C1 segment of cervical spinal cord (tissue), 14 donors: ENCODE measurements at regions not wholly inside any gene's neighbourhood (a gene's known extent, or its start where the extent isn't known, plus 50 kb on each side); places are given as distances from the start of the nearest gene placed in this dataset.

ENCODE experiments used
- DNase-seq, 14 donors: peaks; one replicate each; lab custom pipeline; 2025; lab: John Stamatoyannopoulos, UW

- DNase-seq: no peak
These were observed 349.0 kb downstream of the TBC1D4 start for GRCh38 chr13:75132701-75133695.

DNA sequence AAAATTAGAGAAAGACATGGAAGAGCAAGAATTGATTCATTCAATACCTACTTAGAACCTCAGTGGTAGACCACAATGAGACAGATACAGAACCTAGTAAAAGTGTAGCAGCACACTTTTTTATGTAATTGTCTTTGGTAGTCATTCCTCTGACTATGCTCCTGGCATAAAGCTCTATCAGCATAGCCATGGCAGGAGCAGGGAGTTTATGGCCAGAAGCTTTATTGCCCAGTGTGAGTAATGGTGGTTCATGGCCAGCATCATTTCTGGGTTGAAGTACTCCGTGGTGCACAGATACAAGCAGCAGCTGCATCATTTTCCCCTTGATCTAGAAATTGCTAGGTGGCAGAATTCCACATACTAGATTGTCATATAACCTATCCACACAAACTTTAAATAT is 352.6 kb downstream of the TBC1D4 start:
- DNase-seq: no peak

GRCh38 chr13:75124415-75124814 is 357.6 kb downstream of the TBC1D4 start:
- no peak for DNase-seq

DNA sequence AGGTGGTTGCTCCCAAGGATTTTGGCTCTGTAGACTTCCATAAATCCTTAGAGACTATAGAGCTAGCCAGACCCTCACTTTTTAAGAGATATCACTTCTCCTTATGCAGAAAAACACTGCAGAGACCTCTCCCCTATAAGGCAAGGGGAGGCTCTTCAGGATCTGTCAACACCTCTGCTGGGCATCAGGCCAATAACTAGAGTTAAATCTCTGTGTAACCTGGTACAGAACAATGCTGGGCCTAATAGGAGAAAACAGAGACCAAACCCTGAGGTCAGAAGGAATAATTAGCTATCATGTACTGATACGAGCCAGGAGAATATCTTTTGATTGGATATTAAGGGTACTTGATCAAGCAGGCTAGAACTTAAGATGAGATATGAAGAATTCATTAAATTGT is 358.5 kb downstream of the TBC1D4 start:
- DNase-seq: no peak

DNA sequence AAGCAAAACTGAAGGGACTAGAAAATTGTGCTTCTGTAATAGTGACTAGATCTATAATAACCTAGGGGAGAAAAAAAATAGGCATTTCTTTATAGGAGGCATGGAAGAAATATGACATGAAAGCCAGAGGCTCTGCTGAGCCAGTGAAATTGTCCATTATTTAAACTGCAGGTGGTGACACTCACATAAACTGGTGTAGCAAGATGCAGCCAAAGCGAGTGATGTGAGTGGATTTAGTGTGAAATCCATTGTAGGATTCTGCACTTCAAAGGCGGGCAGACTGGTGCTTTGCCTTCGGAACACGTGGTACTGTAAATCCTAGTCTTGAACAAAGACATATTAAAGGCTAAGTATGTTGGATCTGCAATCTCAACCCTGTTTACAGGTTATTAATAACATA is 361.9 kb downstream of the TBC1D4 start:
- DNase-seq: no peak

- no peak for DNase-seq
These were observed 366.8 kb downstream of the TBC1D4 start for GRCh38 chr13:75115171-75115570.

DNA sequence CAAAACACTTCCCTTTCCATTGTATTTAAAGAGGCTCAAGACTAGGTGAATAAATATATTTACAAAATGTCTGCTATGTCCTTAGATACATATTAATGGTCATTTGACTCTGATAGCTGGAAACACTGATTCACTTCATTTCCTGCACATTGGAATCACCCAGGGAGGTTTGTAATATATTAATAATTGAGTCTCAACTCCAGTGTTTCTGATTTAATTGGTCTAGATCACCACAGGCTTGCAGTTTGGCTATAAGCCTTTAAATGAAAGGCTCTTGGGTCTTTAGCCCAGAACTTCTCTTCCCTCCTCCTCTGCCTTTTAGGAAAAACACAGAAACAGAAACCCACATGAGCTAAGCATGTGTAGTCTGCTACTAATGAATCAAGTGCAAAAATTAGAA is 378.0 kb downstream of the TBC1D4 start:
- no peak for DNase-seq

DNA sequence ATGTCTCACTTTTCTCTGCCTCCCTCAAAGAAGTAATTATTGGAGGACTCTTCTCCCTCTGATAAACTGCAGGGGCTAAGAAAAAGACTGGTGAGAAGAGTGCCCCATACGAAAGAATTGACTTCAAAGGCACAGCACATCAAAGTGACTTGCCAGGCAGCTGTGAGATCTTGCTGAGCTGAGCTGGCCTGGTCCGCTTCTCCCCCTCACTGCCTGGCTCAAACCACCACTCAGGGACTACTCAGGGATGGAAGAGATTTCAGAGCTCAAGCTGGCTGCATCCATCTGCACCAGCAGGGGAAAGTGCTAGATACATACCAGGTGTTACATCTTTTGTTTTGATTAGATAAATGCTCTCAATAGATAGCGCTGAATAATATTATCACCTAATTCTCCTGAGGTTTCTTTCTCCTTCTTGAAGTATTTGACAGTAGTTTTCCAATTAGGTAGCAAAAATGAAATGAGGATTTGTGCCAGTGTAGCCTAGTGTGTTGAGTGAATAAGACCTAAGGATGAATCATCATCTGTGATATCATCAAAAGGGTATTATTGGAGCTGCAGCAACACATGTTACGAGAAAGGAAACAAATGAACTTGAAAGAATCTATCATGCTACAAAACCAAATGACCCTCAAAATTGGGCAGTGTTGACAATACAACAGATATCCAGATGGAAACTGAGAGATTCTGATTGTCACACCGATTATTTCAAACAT is 379.8 kb downstream of the TBC1D4 start:
- no peak for DNase-seq

DNA sequence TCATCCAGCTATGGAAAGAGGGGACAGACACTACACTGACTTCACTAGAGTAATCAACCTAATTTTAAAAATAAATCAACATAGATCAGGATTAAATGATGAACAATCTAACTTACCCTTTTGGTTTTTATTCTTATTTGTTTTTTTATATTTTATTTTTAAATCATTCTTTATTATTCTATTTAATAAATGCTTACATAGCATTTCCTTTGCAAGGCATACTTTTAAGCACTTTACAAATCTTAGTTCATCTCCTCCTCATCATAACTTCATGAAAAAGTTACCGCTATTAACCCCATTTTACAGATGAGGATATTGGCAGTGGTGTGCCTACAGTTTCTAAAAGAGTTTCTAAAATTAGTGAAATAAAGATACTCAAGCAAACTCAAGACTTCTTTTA is 380.6 kb downstream of the TBC1D4 start:
- DNase-seq: no peak

- no peak for DNase-seq
These were observed 389.8 kb downstream of the TBC1D4 start for GRCh38 chr13:75092143-75092542.

GRCh38 chr13:75091718-75092117 is 390.3 kb downstream of the TBC1D4 start:
- no peak for DNase-seq

- no peak for DNase-seq
These were observed 390.9 kb downstream of the TBC1D4 start for GRCh38 chr13:75090872-75091615.

GRCh38 chr13:75088915-75089314 is 393.1 kb downstream of the TBC1D4 start:
- DNase-seq: no peak

GRCh38 chr13:75079226-75079625 is 402.7 kb downstream of the TBC1D4 start:
- no peak for DNase-seq

GRCh38 chr13:75076476-75076875 is 405.5 kb downstream of the TBC1D4 start:
- DNase-seq: no peak

DNA sequence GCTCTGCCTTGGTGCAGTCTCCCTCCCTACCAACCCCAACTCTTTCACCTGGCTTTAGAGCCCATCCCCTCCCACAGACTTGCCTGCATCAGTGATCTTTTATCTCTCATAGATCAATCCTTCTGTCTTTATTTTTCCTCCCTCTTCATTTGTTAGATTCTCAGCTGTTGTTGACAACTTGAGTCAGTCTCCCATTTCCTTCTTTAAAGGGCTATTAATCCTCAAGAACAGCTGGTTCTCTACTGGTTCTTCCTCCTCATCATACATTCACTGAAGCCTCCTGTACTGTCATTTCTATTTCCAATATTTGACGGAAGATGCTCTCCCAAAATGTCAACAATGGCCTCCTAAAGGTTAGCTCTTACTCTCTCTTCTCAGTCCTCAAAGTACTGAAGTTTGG is 408.2 kb downstream of the TBC1D4 start:
- no peak for DNase-seq

DNA sequence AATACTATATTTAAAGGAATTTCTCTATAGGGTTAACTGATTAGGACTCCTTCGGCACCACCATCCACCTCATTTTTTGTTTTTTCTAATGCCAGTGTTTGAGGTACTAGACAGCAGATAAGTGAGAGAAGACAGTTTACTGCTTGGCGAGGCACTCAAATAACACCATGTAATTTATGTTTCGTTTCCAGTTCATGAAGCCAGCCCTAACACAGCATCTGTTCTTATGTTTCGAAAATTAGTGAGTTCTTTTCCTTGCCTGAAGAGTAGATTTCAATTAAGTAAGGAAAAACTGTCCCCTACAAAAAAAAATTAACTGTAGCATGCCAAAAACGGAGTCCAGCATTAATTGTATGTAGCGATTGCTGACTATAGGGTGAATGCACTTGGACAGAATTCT is 409.1 kb downstream of the TBC1D4 start:
- no peak for DNase-seq

GRCh38 chr13:75072368-75072767 is 409.6 kb downstream of the TBC1D4 start:
- no peak for DNase-seq

DNA sequence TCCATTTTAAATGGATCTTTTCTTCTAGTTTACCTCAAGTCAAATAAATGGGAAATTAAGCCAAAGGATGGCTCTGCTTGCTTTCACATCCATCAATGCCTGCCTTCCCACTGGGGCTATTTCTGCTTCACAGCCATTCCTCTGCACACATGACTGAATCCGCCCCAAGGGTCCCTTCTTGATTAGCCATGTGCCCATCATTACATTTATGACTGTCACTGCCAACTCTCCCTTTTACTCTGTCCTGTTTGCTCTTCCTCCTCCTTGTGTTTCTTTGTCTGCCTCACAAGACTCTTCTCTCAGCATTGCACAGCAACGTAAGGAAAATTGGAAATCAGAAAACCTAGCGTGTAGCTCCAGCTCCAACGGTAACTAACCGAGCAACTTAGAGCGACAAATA is 410.2 kb downstream of the TBC1D4 start:
- DNase-seq: no peak

- DNase-seq: no peak
These were observed 410.6 kb downstream of the TBC1D4 start for GRCh38 chr13:75071395-75071794.

DNA sequence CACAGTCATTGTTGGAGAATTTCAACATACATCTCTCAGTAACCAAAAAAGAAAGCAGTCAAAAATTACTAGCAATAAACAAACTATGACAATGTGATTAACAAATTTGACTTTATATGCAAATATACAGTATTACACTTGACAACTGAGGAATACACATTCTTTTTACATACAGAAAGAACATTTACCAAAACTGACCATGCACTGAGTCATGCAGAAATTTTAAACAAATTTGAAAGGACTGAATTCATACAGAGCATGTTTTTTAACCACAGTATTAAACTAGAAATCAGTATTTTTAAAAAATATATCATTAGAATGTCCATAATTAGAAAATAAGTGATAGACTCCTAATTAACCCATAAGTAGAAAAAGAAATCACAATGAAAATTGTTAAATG is 420.1 kb downstream of the TBC1D4 start:
- no peak for DNase-seq

- DNase-seq: no peak
These were observed 426.7 kb downstream of the TBC1D4 start for GRCh38 chr13:75055296-75055695.
